ENCODE measurements at regions not wholly inside any gene's neighbourhood (a gene's known extent, or its start where the extent isn't known, plus 50 kb on each side); places are given as distances from the start of the nearest gene placed in this dataset.

DNA sequence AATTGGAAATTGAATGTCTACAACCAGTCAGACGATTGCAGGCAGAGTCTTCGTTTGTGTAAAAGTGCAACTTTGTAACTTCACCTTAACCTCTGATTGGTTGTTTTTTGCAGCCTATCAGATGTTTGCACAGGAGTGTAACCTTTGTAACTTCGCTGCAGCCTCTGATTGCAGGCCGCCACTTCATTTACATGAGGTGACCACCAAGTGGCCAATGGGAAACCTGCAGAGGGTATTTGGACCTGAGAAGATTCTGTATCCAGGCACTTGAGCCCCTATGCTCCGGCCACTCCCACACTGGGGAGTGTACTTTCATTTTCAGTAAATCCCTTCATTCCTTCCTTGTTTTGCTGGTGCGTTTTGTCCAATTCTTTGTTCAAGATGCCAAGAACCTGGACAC is 68.1 kb upstream of the PFN2 start:
- Histone ChIP-seq H4K20me1 (ENCODE audit: insufficient read depth) (no peaks in the 10 kb centered on the region), H3K9ac (no peak overlapping the region), H3K27me3 (ENCODE audit: insufficient read depth, low read depth) (no peaks in the 10 kb centered on the region), H3K27ac (no peak overlapping the region), H3K4me3 (IDR thresholded peaks at IDR 0.05; ENCODE audit: insufficient read depth, low read depth, low read length) (no peak overlapping the region), H2AFZ (ENCODE audit: low read depth) (no peak overlapping the region), H3K4me1 (ENCODE audit: low read depth, poor library complexity, severe bottlenecking) (no peaks in the 10 kb centered on the region), H3K36me3 (ENCODE audit: insufficient read depth) (no peaks in the 10 kb centered on the region), H3K4me2 (no peak overlapping the region), H3K79me2 (ENCODE audit: insufficient read depth, low read depth) (no peaks in the 10 kb centered on the region)
- TF ChIP-seq, protein P1, sequence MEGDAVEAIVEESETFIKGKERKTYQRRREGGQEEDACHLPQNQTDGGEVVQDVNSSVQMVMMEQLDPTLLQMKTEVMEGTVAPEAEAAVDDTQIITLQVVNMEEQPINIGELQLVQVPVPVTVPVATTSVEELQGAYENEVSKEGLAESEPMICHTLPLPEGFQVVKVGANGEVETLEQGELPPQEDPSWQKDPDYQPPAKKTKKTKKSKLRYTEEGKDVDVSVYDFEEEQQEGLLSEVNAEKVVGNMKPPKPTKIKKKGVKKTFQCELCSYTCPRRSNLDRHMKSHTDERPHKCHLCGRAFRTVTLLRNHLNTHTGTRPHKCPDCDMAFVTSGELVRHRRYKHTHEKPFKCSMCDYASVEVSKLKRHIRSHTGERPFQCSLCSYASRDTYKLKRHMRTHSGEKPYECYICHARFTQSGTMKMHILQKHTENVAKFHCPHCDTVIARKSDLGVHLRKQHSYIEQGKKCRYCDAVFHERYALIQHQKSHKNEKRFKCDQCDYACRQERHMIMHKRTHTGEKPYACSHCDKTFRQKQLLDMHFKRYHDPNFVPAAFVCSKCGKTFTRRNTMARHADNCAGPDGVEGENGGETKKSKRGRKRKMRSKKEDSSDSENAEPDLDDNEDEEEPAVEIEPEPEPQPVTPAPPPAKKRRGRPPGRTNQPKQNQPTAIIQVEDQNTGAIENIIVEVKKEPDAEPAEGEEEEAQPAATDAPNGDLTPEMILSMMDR (conservative IDR thresholded peaks at IDR 0.05; ENCODE audit: low read depth, low read length) = no peak

- H4K20me1 ChIP-seq (ENCODE audit: insufficient read depth) = no peaks in the 10 kb centered on the region
- H3K36me3 ChIP-seq (ENCODE audit: insufficient read depth) = no peaks in the 10 kb centered on the region
- TF ChIP-seq, protein P1 (conservative IDR thresholded peaks at IDR 0.05; ENCODE audit: low read depth, low read length) = no peak
- no peaks in the 10 kb centered on the region for H3K79me2 ChIP-seq (ENCODE audit: insufficient read depth, low read depth)
- H3K9ac ChIP-seq = no peak overlapping the region
- no peak overlapping the region for H3K4me3 ChIP-seq (IDR thresholded peaks at IDR 0.05; ENCODE audit: insufficient read depth, low read depth, low read length)
- no peak overlapping the region for H2AFZ ChIP-seq (ENCODE audit: low read depth)
- no peak overlapping the region for H3K4me2 ChIP-seq
- H3K27me3 ChIP-seq (ENCODE audit: insufficient read depth, low read depth) = no peaks in the 10 kb centered on the region
- H3K4me1 ChIP-seq (ENCODE audit: low read depth, poor library complexity, severe bottlenecking) = no peaks in the 10 kb centered on the region
- H3K27ac ChIP-seq = no peak overlapping the region
These were observed 66.1 kb upstream of the PFN2 start for GRCh38 chr3:150036780-150037179.

GRCh38 chr3:150035910-150036612 is 65.4 kb upstream of the PFN2 start:
- Histone ChIP-seq H3K4me3 (IDR thresholded peaks at IDR 0.05; ENCODE audit: insufficient read depth, low read depth, low read length) (no peak overlapping the region), H3K27ac (no peak overlapping the region), H3K27me3 (ENCODE audit: insufficient read depth, low read depth) (no peaks in the 10 kb centered on the region), H3K79me2 (ENCODE audit: insufficient read depth, low read depth) (no peaks in the 10 kb centered on the region), H2AFZ (ENCODE audit: low read depth) (no peak overlapping the region), H3K4me2 (no peak overlapping the region), H4K20me1 (ENCODE audit: insufficient read depth) (no peaks in the 10 kb centered on the region), H3K4me1 (ENCODE audit: low read depth, poor library complexity, severe bottlenecking) (no peaks in the 10 kb centered on the region), H3K9ac (no peak overlapping the region), H3K36me3 (ENCODE audit: insufficient read depth) (no peaks in the 10 kb centered on the region)
- TF ChIP-seq, protein P1 (conservative IDR thresholded peaks at IDR 0.05; ENCODE audit: low read depth, low read length) = no peak

GRCh38 chr3:150035301-150035779 is 64.6 kb upstream of the PFN2 start:
- Histone ChIP-seq H3K9ac (no peak overlapping the region), H3K4me3 (IDR thresholded peaks at IDR 0.05; ENCODE audit: insufficient read depth, low read depth, low read length) (no peak overlapping the region), H3K27me3 (ENCODE audit: insufficient read depth, low read depth) (no peaks in the 10 kb centered on the region), H2AFZ (ENCODE audit: low read depth) (no peak overlapping the region), H3K27ac (no peak overlapping the region), H3K79me2 (ENCODE audit: insufficient read depth, low read depth) (no peaks in the 10 kb centered on the region), H3K36me3 (ENCODE audit: insufficient read depth) (no peaks in the 10 kb centered on the region), H3K4me2 (no peak overlapping the region), H3K4me1 (ENCODE audit: low read depth, poor library complexity, severe bottlenecking) (no peaks in the 10 kb centered on the region), H4K20me1 (ENCODE audit: insufficient read depth) (no peaks in the 10 kb centered on the region)
- TF ChIP-seq, protein P1 (conservative IDR thresholded peaks at IDR 0.05; ENCODE audit: low read depth, low read length) = no peak

Measured in KMS-11 (cell line).